ENCODE measurements at regions not wholly inside any gene's neighbourhood (a gene's known extent, or its start where the extent isn't known, plus 50 kb on each side); places are given as distances from the start of the nearest gene placed in this dataset.

- TF ChIP-seq CTCF (IDR thresholded peaks at IDR 0.05; ENCODE audit: unreplicated experiment in 3 of 3): no peak
- Mint-ChIP-seq H3K27ac (no peak overlapping the region), H3K4me3 (no peak overlapping the region), H3K36me3 (ENCODE audit: low read depth) (no peaks in the 10 kb centered on the region), H3K27me3 (ENCODE audit: low read depth) (peaks cover 27% of the 10 kb centered on the region), H3K4me1 (peaks cover 11% of the 10 kb centered on the region), H3K9me3 (peaks cover 11% of the 10 kb centered on the region)
Observed at GRCh38 chr14:101497684-101498525, 63.4 kb upstream of the DIO3 start.

- TF ChIP-seq CTCF (IDR thresholded peaks at IDR 0.05; ENCODE audit: unreplicated experiment in 3 of 3): no peak
- Mint-ChIP-seq H3K4me3 (no peak overlapping the region), H3K4me1 (peaks cover 11% of the 10 kb centered on the region)
Observed at GRCh38 chr14:101498526-101498860, 62.8 kb upstream of the DIO3 start.

GRCh38 chr14:101499080-101499479 is 62.2 kb upstream of the DIO3 start:
- no peak overlapping the region for H3K27ac Mint-ChIP-seq
- TF ChIP-seq CTCF (IDR thresholded peaks at IDR 0.05; ENCODE audit: unreplicated experiment in 3 of 3): no peak
- no peak overlapping the region for H3K4me3 Mint-ChIP-seq
- H3K27me3 Mint-ChIP-seq (ENCODE audit: low read depth): peaks cover 33% of the 10 kb centered on the region
- peaks cover 7% of the 10 kb centered on the region for H3K9me3 Mint-ChIP-seq
- H3K36me3 Mint-ChIP-seq (ENCODE audit: low read depth): no peaks in the 10 kb centered on the region
- peaks cover 11% of the 10 kb centered on the region for H3K4me1 Mint-ChIP-seq

More at GRCh38 chr14:101498526-101498860, 62.8 kb upstream of the DIO3 start:
- Mint-ChIP-seq H3K9me3 (peaks cover 10% of the 10 kb centered on the region), H3K27ac (no peak overlapping the region), H3K27me3 (ENCODE audit: low read depth) (peaks cover 30% of the 10 kb centered on the region), H3K36me3 (ENCODE audit: low read depth) (no peaks in the 10 kb centered on the region)

- H3K4me1 Mint-ChIP-seq: peaks cover 11% of the 10 kb centered on the region
- H3K4me3 Mint-ChIP-seq: no peak overlapping the region
- no peaks in the 10 kb centered on the region for H3K36me3 Mint-ChIP-seq (ENCODE audit: low read depth)
- TF ChIP-seq CTCF (IDR thresholded peaks at IDR 0.05; ENCODE audit: unreplicated experiment in 3 of 3): no peak
- no peak overlapping the region for H3K27ac Mint-ChIP-seq
- peaks cover 4% of the 10 kb centered on the region for H3K9me3 Mint-ChIP-seq
- H3K27me3 Mint-ChIP-seq (ENCODE audit: low read depth): peaks cover 36% of the 10 kb centered on the region
Observed at GRCh38 chr14:101499513-101499912, 61.8 kb upstream of the DIO3 start.

- TF ChIP-seq CTCF (IDR thresholded peaks at IDR 0.05; ENCODE audit: unreplicated experiment in 3 of 3): no peak
- no peak overlapping the region for H3K4me3 Mint-ChIP-seq
- H3K36me3 Mint-ChIP-seq (ENCODE audit: low read depth): no peaks in the 10 kb centered on the region
- peaks cover 36% of the 10 kb centered on the region for H3K27me3 Mint-ChIP-seq (ENCODE audit: low read depth)
- H3K9me3 Mint-ChIP-seq: peaks cover 2% of the 10 kb centered on the region
- H3K27ac Mint-ChIP-seq: no peak overlapping the region
- H3K4me1 Mint-ChIP-seq: peaks cover 11% of the 10 kb centered on the region
Observed at GRCh38 chr14:101500061-101500460, 61.2 kb upstream of the DIO3 start.

GRCh38 chr14:101500681-101501080 is 60.6 kb upstream of the DIO3 start:
- TF ChIP-seq CTCF (IDR thresholded peaks at IDR 0.05; ENCODE audit: unreplicated experiment in 3 of 3): no peak
- Mint-ChIP-seq H3K27me3 (ENCODE audit: low read depth) (peaks cover 36% of the 10 kb centered on the region), H3K9me3 (no peaks in the 10 kb centered on the region), H3K36me3 (ENCODE audit: low read depth) (no peaks in the 10 kb centered on the region), H3K4me1 (peaks cover 11% of the 10 kb centered on the region), H3K4me3 (no peak overlapping the region), H3K27ac (no peak overlapping the region)

All from nephron (organoid).